MM.1S (cell line): ENCODE measurements at regions not wholly inside any gene's neighbourhood (a gene's known extent, or its start where the extent isn't known, plus 50 kb on each side); places are given as distances from the start of the nearest gene placed in this dataset.

Experiments used
- EZH2 ChIP-seq: fragments of 300-600 bp; sonication (generic); optimal IDR thresholded peaks from 2 replicates; pipeline ENCODE3; 2017; ENCODE audit warnings: low read depth, mild to moderate bottlenecking, antibody characterized with exemption, low read length, mixed read lengths
- EZH2phosphoT487 ChIP-seq: fragments of 300-600 bp; sonication (generic); IDR thresholded peaks from 2 replicates; pipeline ENCODE4 v1.6.1; 2018; ENCODE audit warnings: antibody characterized with exemption, low read length
- TF ChIP-seq, protein P1 (sequence below): fragments of 300-600 bp; sonication (generic); IDR thresholded peaks from 2 replicates; pipeline ENCODE4 v1.5.1; 2016; ENCODE audit warnings: antibody characterized with exemption, low read length, mixed read lengths

GRCh38 chr1:170388489-170388888 lies 143.5 kb upstream of the GORAB start:
- TF ChIP-seq, protein P1, sequence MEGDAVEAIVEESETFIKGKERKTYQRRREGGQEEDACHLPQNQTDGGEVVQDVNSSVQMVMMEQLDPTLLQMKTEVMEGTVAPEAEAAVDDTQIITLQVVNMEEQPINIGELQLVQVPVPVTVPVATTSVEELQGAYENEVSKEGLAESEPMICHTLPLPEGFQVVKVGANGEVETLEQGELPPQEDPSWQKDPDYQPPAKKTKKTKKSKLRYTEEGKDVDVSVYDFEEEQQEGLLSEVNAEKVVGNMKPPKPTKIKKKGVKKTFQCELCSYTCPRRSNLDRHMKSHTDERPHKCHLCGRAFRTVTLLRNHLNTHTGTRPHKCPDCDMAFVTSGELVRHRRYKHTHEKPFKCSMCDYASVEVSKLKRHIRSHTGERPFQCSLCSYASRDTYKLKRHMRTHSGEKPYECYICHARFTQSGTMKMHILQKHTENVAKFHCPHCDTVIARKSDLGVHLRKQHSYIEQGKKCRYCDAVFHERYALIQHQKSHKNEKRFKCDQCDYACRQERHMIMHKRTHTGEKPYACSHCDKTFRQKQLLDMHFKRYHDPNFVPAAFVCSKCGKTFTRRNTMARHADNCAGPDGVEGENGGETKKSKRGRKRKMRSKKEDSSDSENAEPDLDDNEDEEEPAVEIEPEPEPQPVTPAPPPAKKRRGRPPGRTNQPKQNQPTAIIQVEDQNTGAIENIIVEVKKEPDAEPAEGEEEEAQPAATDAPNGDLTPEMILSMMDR: no peak
- TF ChIP-seq EZH2 (no peak), EZH2phosphoT487 (no peak)
